SK-N-SH treated with all-trans-retinoic acid at 6 μM for 48 hours (cell line): ENCODE measurements at regions not wholly inside any gene's neighbourhood (a gene's known extent, or its start where the extent isn't known, plus 50 kb on each side); places are given as distances from the start of the nearest gene placed in this dataset.
"Not testable (repeated sequence)": the region's sequence is repeated elsewhere in the genome, so short reads cannot be mapped to it uniquely, and the experiment has no call there.

Source experiments
- ATAC-seq: fragments of 200-7000 bp; cut with Tn5 transposase; 3 replicates; pipeline ENCODE4 v1.9.1; 2020; ENCODE audit warnings: mild to moderate bottlenecking, moderate library complexity
- ARNTL ChIP-seq: fragments of 450-650 bp; formaldehyde crosslinking; IDR thresholded peaks from 2 replicates; pipeline ENCODE4 v1.5.0; 2020; ENCODE audit warnings: low read depth, mild to moderate bottlenecking, moderate library complexity, borderline replicate concordance
- BACH2 ChIP-seq: fragments of 250-450 bp; sonication (Bioruptor Pico); IDR thresholded peaks from 2 replicates; pipeline ENCODE4 v1.9.0; 2021; ENCODE audit warnings: mild to moderate bottlenecking, borderline replicate concordance
- CREB5 ChIP-seq: fragments of 250-450 bp; sonication (Bioruptor Pico); IDR thresholded peaks from 2 replicates; pipeline ENCODE4 v1.5.1; 2020; ENCODE audit warnings: low read depth, mild to moderate bottlenecking, moderate library complexity
- CSDC2 ChIP-seq: fragments of 250-450 bp; sonication (Bioruptor Pico); IDR thresholded peaks from 2 replicates; pipeline ENCODE4 v1.5.0; 2020; ENCODE audit warnings: mild to moderate bottlenecking, moderate library complexity
- CSRNP3 ChIP-seq: fragments of 250-450 bp; sonication (Bioruptor Pico); IDR thresholded peaks from 2 replicates; pipeline ENCODE4 v1.5.1; 2021; ENCODE audit warnings: mild to moderate bottlenecking, moderate library complexity
- ESRRG ChIP-seq: fragments of 250-450 bp; sonication (Bioruptor Pico); IDR thresholded peaks from 2 replicates; pipeline ENCODE4 v1.6.1; 2021; ENCODE audit warnings: mild to moderate bottlenecking
- GLIS3 ChIP-seq: fragments of 250-450 bp; sonication (Bioruptor Pico); IDR thresholded peaks from 2 replicates; pipeline ENCODE4 v1.5.0; 2020; ENCODE audit warnings: mild to moderate bottlenecking, moderate library complexity
- ISL1 ChIP-seq: fragments of 250-450 bp; sonication (Bioruptor Pico); IDR thresholded peaks from 2 replicates; pipeline ENCODE4 v2.1.2; 2022; ENCODE audit warnings: mild to moderate bottlenecking, moderate library complexity
- OSR1 ChIP-seq: fragments of 250-450 bp; sonication (Bioruptor Pico); IDR thresholded peaks from 2 replicates; pipeline ENCODE4 v1.8.0; 2022; ENCODE audit warnings: moderate library complexity, mild to moderate bottlenecking, inconsistent platforms
- PATZ1 ChIP-seq: fragments of 250-450 bp; sonication (Bioruptor Pico); IDR thresholded peaks from 2 replicates; pipeline ENCODE4 v1.8.0; 2020; ENCODE audit warnings: mild to moderate bottlenecking, moderate library complexity, borderline replicate concordance
- POU6F1 ChIP-seq: fragments of 250-450 bp; sonication (Bioruptor Pico); IDR thresholded peaks from 2 replicates; pipeline ENCODE4 v1.8.0; 2021; ENCODE audit warnings: low read depth, mild to moderate bottlenecking, moderate library complexity, borderline replicate concordance
- PPARA ChIP-seq: fragments of 250-450 bp; sonication (Bioruptor Pico); IDR thresholded peaks from 2 replicates; pipeline ENCODE4 v1.5.0; 2020; ENCODE audit warnings: mild to moderate bottlenecking, borderline replicate concordance
- RARB ChIP-seq: fragments of 250-450 bp; sonication (Bioruptor Pico); IDR thresholded peaks from 2 replicates; pipeline ENCODE4 v1.8.0; 2021; ENCODE audit warnings: mild to moderate bottlenecking, moderate library complexity
- SNAI2 ChIP-seq: fragments of 250-450 bp; sonication (Bioruptor Pico); IDR thresholded peaks from 2 replicates; pipeline ENCODE4 v1.5.0; 2020; ENCODE audit warnings: mild to moderate bottlenecking, moderate library complexity
- TCF4 ChIP-seq: fragments of 250-450 bp; sonication (Bioruptor Pico); IDR thresholded peaks from 2 replicates; pipeline ENCODE4 v1.8.0; 2021; ENCODE audit warnings: mild to moderate bottlenecking, moderate library complexity, borderline replicate concordance
- TOX ChIP-seq: fragments of 250-450 bp; sonication (Bioruptor Pico); IDR thresholded peaks from 2 replicates; pipeline ENCODE4 v1.8.0; 2021; ENCODE audit warnings: mild to moderate bottlenecking, moderate library complexity, borderline replicate concordance
- ZC3H10 ChIP-seq: fragments of 250-450 bp; sonication (Bioruptor Pico); IDR thresholded peaks from 2 replicates; pipeline ENCODE4 v1.5.1; 2021; ENCODE audit warnings: mild to moderate bottlenecking, moderate library complexity
- ZFP3 ChIP-seq: fragments of 250-450 bp; sonication (Bioruptor Pico); IDR thresholded peaks from 2 replicates; pipeline ENCODE4 v1.5.0; 2020; ENCODE audit warnings: mild to moderate bottlenecking, moderate library complexity
- ZFP30 ChIP-seq: fragments of 450-650 bp; formaldehyde crosslinking; IDR thresholded peaks from 2 replicates; pipeline ENCODE4 v1.5.0; 2022; ENCODE audit warnings: mild to moderate bottlenecking, moderate library complexity
- ZNF565 ChIP-seq: fragments of 450-650 bp; formaldehyde crosslinking; conservative IDR thresholded peaks from 2 replicates; pipeline ENCODE4 v1.5.0; 2020; ENCODE audit warnings: low read depth, mild to moderate bottlenecking, moderate library complexity
- ZNF70 ChIP-seq: fragments of 450-650 bp; formaldehyde crosslinking; IDR thresholded peaks from 2 replicates; pipeline ENCODE4 v1.5.0; 2020; ENCODE audit warnings: mild to moderate bottlenecking, moderate library complexity
- ZNF8 ChIP-seq: fragments of 450-650 bp; formaldehyde crosslinking; IDR thresholded peaks from 2 replicates; pipeline ENCODE4 v1.5.0; 2020; ENCODE audit warnings: mild to moderate bottlenecking, moderate library complexity

GRCh38 chr10:109647627-109648026 lies 275.7 kb downstream of the XPNPEP1 start:
- TF ChIP-seq OSR1 (CRISPR knock-in tag) (no peak), TOX (CRISPR knock-in tag) (no peak), ARNTL (CRISPR knock-in tag) (no peak), ESRRG (no peak), POU6F1 (CRISPR knock-in tag) (no peak), ZFP3 (no peak), ZNF8 (CRISPR knock-in tag) (no peak), PATZ1 (CRISPR knock-in tag) (no peak), RARB (CRISPR knock-in tag) (no peak), GLIS3 (CRISPR knock-in tag) (no peak), ZNF70 (CRISPR knock-in tag) (no peak), TCF4 (CRISPR knock-in tag) (no peak), ZNF565 (no peak), BACH2 (no peak), SNAI2 (CRISPR knock-in tag) (no peak), ISL1 (no peak), ZC3H10 (no peak)
- ATAC-seq: no peak

- TF ChIP-seq GLIS3 (CRISPR knock-in tag): no peak
- TF ChIP-seq ZC3H10: no peak
- TF ChIP-seq CSRNP3 (CRISPR knock-in tag): no peak
- TF ChIP-seq POU6F1 (CRISPR knock-in tag): no peak
- no peak for TF ChIP-seq ZNF70 (CRISPR knock-in tag)
- TF ChIP-seq CSDC2: no peak
- TF ChIP-seq ZNF565: no peak
- no peak for TF ChIP-seq ARNTL (CRISPR knock-in tag)
- TF ChIP-seq OSR1 (CRISPR knock-in tag): no peak
- TF ChIP-seq ZNF8 (CRISPR knock-in tag): no peak
- TF ChIP-seq TOX (CRISPR knock-in tag): no peak
- TF ChIP-seq PPARA (CRISPR knock-in tag): no peak
- no peak for TF ChIP-seq TCF4 (CRISPR knock-in tag)
- TF ChIP-seq ISL1: no peak
- no peak for ATAC-seq
These were observed 289.5 kb downstream of the XPNPEP1 start for GRCh38 chr10:109633846-109634245.

GRCh38 chr10:109633017-109633416 lies 290.3 kb downstream of the XPNPEP1 start:
- ATAC-seq: not testable (repeated sequence)

- no peak for ATAC-seq
These were observed 298.4 kb downstream of the XPNPEP1 start for GRCh38 chr10:109624939-109625338.

More at GRCh38 chr10:109624939-109625338, 298.4 kb downstream of the XPNPEP1 start:
- TF ChIP-seq RARB (CRISPR knock-in tag) (no peak), TOX (CRISPR knock-in tag) (no peak), ZFP3 (no peak), ESRRG (no peak), ZC3H10 (no peak), CSRNP3 (CRISPR knock-in tag) (no peak), CSDC2 (no peak), ZNF8 (CRISPR knock-in tag) (no peak), GLIS3 (CRISPR knock-in tag) (no peak), PPARA (CRISPR knock-in tag) (no peak), CREB5 (no peak), ARNTL (CRISPR knock-in tag) (no peak), TCF4 (CRISPR knock-in tag) (no peak), ZNF70 (CRISPR knock-in tag) (no peak), PATZ1 (CRISPR knock-in tag) (no peak), OSR1 (CRISPR knock-in tag) (no peak), BACH2 (no peak), ZFP30 (CRISPR knock-in tag) (no peak), ZNF565 (no peak)
- TF ChIP-seq, all 23 proteins: peak for 0
